K562 (cell line): ENCODE measurements at regions not wholly inside any gene's neighbourhood (a gene's known extent, or its start where the extent isn't known, plus 50 kb on each side); places are given as distances from the start of the nearest gene placed in this dataset.

Experiments used
- ESRRA ChIP-seq: fragments of 450-650 bp; IDR thresholded peaks from 2 replicates; pipeline ENCODE4 v1.6.1; 2014; ENCODE audit warnings: low read depth, mild to moderate bottlenecking, moderate library complexity, borderline replicate concordance
- MGA ChIP-seq: fragments of 450-650 bp; IDR thresholded peaks from 2 replicates; pipeline ENCODE4 v1.6.1; 2016; ENCODE audit warnings: mild to moderate bottlenecking, moderate library complexity
- SRSF9 ChIP-seq: fragments of 200-400 bp; formaldehyde crosslinking; IDR thresholded peaks from 2 replicates; pipeline ENCODE4 v1.6.1; 2017; ENCODE audit warnings: low read depth, low read length, borderline replicate concordance

- peak; percentile 63 for TF ChIP-seq MGA
- no peak for TF ChIP-seq SRSF9
- 0 out of 2 replicates have a peak, but pooled peaks have one; percentile 35 for TF ChIP-seq ESRRA
Observed at GRCh38 chr21:43303275-43304178, 123.4 kb downstream of the SIK1 start (continued).
